ENCODE measurements at regions not wholly inside any gene's neighbourhood (a gene's known extent, or its start where the extent isn't known, plus 50 kb on each side); places are given as distances from the start of the nearest gene placed in this dataset.
"Not testable (repeated sequence)": the region's sequence is repeated elsewhere in the genome, so short reads cannot be mapped to it uniquely, and the experiment has no call there.

DNA sequence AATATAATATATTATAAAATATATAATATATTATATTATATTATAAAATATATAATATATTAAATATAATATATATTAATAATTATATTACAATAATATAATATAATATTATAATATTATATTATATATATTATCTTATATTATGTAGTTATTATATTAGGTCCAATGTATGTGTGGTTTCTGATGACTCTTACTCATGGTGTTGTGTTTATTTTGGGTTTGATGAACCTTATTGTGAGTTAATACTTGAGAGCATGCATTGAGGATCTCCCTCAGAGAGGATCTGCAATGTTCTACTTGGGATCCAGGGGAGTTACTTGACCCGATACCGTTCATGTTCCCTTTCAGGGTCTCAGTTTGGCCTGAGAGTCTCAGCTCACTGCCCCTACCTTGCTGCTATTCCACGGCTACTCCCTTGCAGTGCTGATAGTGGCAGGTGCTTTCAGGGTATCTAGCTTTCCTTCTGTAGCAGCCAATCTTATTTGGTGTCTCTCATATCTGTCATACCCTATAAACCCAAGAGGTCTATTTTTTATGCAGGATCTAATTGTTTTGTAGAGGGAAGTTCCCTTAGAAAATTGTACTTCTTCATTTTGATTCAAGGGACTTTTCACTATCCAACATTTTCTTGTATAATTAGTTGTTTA is 89.1 kb upstream of the ZDHHC17 start:
- no peak overlapping the region for H3K4me2 ChIP-seq (ENCODE audit: unreplicated experiment)
- H3K27ac ChIP-seq, result no peak overlapping the region
- H2AFZ ChIP-seq, result no peak overlapping the region
- H3K27me3 ChIP-seq (replicated peaks; ENCODE audit: insufficient read depth), result no peaks in the 10 kb centered on the region
- 91 to 92% methylated on average over 3 of the region's 3 CpGs for WGBS, 2 experiments (ENCODE audit: low coverage in 1 of 2, low lambda C conversion rate in 2 of 2, missing lambda C conversion rate in 2 of 2)
- in situ Hi-C loops (cut with MboI), result no loop called here
- no peaks in the 10 kb centered on the region for H3K36me3 ChIP-seq (ENCODE audit: low read depth)
- no peaks in the 10 kb centered on the region for H4K20me1 ChIP-seq (ENCODE audit: insufficient read depth)
- H3K9me3 ChIP-seq (ENCODE audit: low read depth), result no peaks in the 10 kb centered on the region
- DNase-seq, result no peak
- no peak overlapping the region for H3K4me3 ChIP-seq
- H3K79me2 ChIP-seq (ENCODE audit: insufficient read depth), result no peaks in the 10 kb centered on the region
- H3K9ac ChIP-seq, result no peak overlapping the region
- no peaks in the 10 kb centered on the region for H3K9me2 ChIP-seq (ENCODE audit: insufficient read depth)
- peaks cover 8% of the 10 kb centered on the region; the same call in 1 of the 2 replicates for H3F3A ChIP-seq (ENCODE audit: insufficient read depth)
- H3K4me1 ChIP-seq (ENCODE audit: insufficient read depth), result peaks cover 8% of the 10 kb centered on the region
- TF ChIP-seq EZH2 (IDR thresholded peaks at IDR 0.05; ENCODE audit: insufficient read depth, poor library complexity, severe bottlenecking) (no peak), EZH2phosphoT487 (IDR thresholded peaks at IDR 0.05; ENCODE audit: insufficient read depth, low read depth) (no peak)

DNA sequence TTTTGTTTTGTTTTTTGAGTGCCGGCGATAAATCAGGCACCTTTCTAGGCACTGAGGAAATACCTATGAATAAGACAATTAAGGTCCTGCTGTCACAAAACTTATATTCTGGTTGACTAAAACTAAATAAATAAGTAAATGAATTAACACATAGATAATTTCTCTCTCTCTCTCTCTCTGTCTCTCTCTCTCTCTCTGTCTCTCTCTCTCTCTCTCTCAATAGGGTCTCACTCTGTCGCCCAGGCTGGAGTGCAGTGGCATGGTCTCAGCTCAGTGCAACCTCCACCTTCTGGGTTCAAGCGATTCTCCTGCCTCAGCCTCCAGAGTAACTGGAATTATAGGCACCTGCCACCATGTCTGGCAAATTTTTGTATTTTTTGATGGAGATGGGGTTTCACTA is 87.7 kb upstream of the ZDHHC17 start:
- H3K9me3 ChIP-seq (ENCODE audit: low read depth); H3K4me2 ChIP-seq (ENCODE audit: unreplicated experiment); H3K27ac ChIP-seq; in situ Hi-C loops (cut with MboI); H3F3A ChIP-seq (ENCODE audit: insufficient read depth); H2AFZ ChIP-seq; H3K36me3 ChIP-seq (ENCODE audit: low read depth); H3K27me3 ChIP-seq (replicated peaks; ENCODE audit: insufficient read depth); H3K79me2 ChIP-seq (ENCODE audit: insufficient read depth); H3K4me1 ChIP-seq (ENCODE audit: insufficient read depth); H4K20me1 ChIP-seq (ENCODE audit: insufficient read depth); H3K9me2 ChIP-seq (ENCODE audit: insufficient read depth); H3K9ac ChIP-seq; H3K4me3 ChIP-seq; DNase-seq: not testable (repeated sequence)
- 85 to 96% methylated on average over 4 of the region's 4 CpGs for WGBS, 2 experiments (ENCODE audit: low coverage in 1 of 2, low lambda C conversion rate in 2 of 2, missing lambda C conversion rate in 2 of 2)

DNA sequence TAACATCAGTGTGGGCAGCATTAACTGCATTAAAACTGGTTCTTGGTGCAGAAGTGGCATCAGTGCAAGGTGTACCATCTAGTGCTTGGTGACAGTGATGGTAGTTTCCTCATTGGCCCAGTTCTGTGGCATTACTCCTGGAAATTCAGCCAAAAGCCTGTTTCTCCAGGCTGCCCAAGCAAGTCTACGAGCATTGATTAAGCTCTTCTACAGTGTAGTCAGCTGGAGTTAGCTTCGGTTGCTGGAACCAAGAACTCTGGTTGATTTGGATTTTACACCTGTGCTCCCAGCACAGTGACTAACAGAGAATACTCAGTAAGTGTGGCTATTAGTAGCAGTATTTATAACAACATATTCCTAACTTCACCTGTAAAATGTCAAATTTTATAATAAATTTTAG is 84.9 kb upstream of the ZDHHC17 start:
- Histone ChIP-seq H3K36me3 (ENCODE audit: low read depth) (no peaks in the 10 kb centered on the region), H3K9ac (no peak overlapping the region), H3F3A (ENCODE audit: insufficient read depth) (peaks cover 5% of the 10 kb centered on the region), H3K27ac (no peak overlapping the region), H2AFZ (no peak overlapping the region), H3K9me2 (ENCODE audit: insufficient read depth) (no peaks in the 10 kb centered on the region), H3K4me2 (ENCODE audit: unreplicated experiment) (no peak overlapping the region), H3K9me3 (ENCODE audit: low read depth) (no peaks in the 10 kb centered on the region), H3K27me3 (replicated peaks; ENCODE audit: insufficient read depth) (no peaks in the 10 kb centered on the region), H3K4me3 (no peak overlapping the region), H3K4me1 (ENCODE audit: insufficient read depth) (peaks cover 7% of the 10 kb centered on the region), H4K20me1 (ENCODE audit: insufficient read depth) (no peaks in the 10 kb centered on the region), H3K79me2 (ENCODE audit: insufficient read depth) (no peaks in the 10 kb centered on the region)
- DNase-seq, result no peak
- in situ Hi-C loops (cut with MboI), result no loop called here
- TF ChIP-seq EZH2phosphoT487 (IDR thresholded peaks at IDR 0.05; ENCODE audit: insufficient read depth, low read depth) (no peak), EZH2 (IDR thresholded peaks at IDR 0.05; ENCODE audit: insufficient read depth, poor library complexity, severe bottlenecking) (no peak)
- WGBS, 2 experiments (ENCODE audit: low coverage in 1 of 2, low lambda C conversion rate in 2 of 2, missing lambda C conversion rate in 2 of 2), result 89 to 95% methylated on average over 2 of the region's 2 CpGs

DNA sequence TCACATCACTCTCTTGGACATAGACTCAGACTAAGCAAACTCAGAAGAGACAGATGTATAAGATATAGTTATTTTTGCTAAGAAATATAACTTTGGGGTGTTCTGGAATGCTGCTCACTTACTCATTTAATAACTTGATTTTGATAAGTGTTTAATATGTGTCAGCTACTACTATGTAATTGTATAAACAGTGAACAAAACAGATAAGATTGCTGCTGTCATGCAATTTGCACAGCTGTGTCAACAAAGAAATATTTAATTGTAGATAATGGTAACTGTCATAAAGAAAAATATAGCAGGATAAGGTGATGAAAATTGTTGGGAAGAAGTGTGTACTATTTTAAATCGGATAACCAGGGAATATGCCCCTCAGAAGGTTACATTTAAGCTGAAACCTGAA is 84.1 kb upstream of the ZDHHC17 start:
- H3K9ac ChIP-seq, result no peak overlapping the region
- no peak overlapping the region for H2AFZ ChIP-seq
- H3K79me2 ChIP-seq (ENCODE audit: insufficient read depth), result no peaks in the 10 kb centered on the region
- H3F3A ChIP-seq (ENCODE audit: insufficient read depth), result peaks cover 5% of the 10 kb centered on the region
- H3K36me3 ChIP-seq (ENCODE audit: low read depth), result no peaks in the 10 kb centered on the region
- no peak overlapping the region for H3K27ac ChIP-seq
- in situ Hi-C loops (cut with MboI), result no loop called here
- 42 to 51% methylated on average over 1 of the region's 1 CpG for WGBS, 2 experiments (ENCODE audit: low coverage in 1 of 2, low lambda C conversion rate in 2 of 2, missing lambda C conversion rate in 2 of 2)
- H3K9me3 ChIP-seq (ENCODE audit: low read depth), result no peaks in the 10 kb centered on the region
- no peak overlapping the region for H3K4me2 ChIP-seq (ENCODE audit: unreplicated experiment)
- DNase-seq, result no peak
- H4K20me1 ChIP-seq (ENCODE audit: insufficient read depth), result no peaks in the 10 kb centered on the region
- TF ChIP-seq EZH2 (IDR thresholded peaks at IDR 0.05; ENCODE audit: insufficient read depth, poor library complexity, severe bottlenecking) (no peak), EZH2phosphoT487 (IDR thresholded peaks at IDR 0.05; ENCODE audit: insufficient read depth, low read depth) (no peak)
- no peaks in the 10 kb centered on the region for H3K9me2 ChIP-seq (ENCODE audit: insufficient read depth)
- no peak overlapping the region for H3K4me3 ChIP-seq
- H3K4me1 ChIP-seq (ENCODE audit: insufficient read depth), result peaks cover 12% of the 10 kb centered on the region
- H3K27me3 ChIP-seq (replicated peaks; ENCODE audit: insufficient read depth), result no peaks in the 10 kb centered on the region

DNA sequence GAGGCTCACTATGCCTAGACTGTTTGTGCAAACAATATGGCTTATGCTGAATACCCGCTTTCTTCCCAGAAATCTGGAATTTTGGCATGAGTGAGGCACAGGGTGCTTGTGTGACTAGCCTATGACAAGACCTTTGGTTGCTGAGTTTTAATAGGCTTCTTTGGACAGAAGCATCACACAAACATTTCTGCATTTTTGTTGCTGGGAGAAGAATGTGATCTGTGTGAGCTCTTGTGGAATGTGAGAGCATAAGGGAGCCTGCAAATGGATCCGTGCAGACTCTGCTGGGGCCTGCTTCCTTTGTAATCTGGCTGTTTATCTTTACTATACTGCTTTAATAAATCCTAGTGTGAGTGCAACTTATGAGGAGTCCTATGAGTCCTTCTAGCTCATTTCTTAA is 83.0 kb upstream of the ZDHHC17 start:
- in situ Hi-C loops (cut with MboI), result no loop called here
- H3K9me3 ChIP-seq (ENCODE audit: low read depth), result no peaks in the 10 kb centered on the region
- peaks cover 21% of the 10 kb centered on the region for H3K4me1 ChIP-seq (ENCODE audit: insufficient read depth)

More for the DNA sequence above, 83.0 kb upstream of the ZDHHC17 start:
- peaks cover 5% of the 10 kb centered on the region for H3F3A ChIP-seq (ENCODE audit: insufficient read depth)
- no peaks in the 10 kb centered on the region for H3K36me3 ChIP-seq (ENCODE audit: low read depth)
- no peak overlapping the region for H3K4me3 ChIP-seq
- H2AFZ ChIP-seq, result no peak overlapping the region
- H3K9ac ChIP-seq, result no peak overlapping the region
- WGBS, 2 experiments (ENCODE audit: low coverage in 1 of 2, low lambda C conversion rate in 2 of 2, missing lambda C conversion rate in 2 of 2), result 81 to 88% methylated on average over 2 of the region's 2 CpGs
- peak overlapping the region; percentile 45; the same call in 1 of the 2 replicates for H3K27ac ChIP-seq
- H3K4me2 ChIP-seq (ENCODE audit: unreplicated experiment), result no peak overlapping the region
- no peaks in the 10 kb centered on the region for H3K27me3 ChIP-seq (replicated peaks; ENCODE audit: insufficient read depth)
- H3K9me2 ChIP-seq (ENCODE audit: insufficient read depth), result no peaks in the 10 kb centered on the region
- DNase-seq, result peak; percentile 55
- H3K79me2 ChIP-seq (ENCODE audit: insufficient read depth), result no peaks in the 10 kb centered on the region
- no peak for TF ChIP-seq EZH2phosphoT487 (IDR thresholded peaks at IDR 0.05; ENCODE audit: insufficient read depth, low read depth)
- H4K20me1 ChIP-seq (ENCODE audit: insufficient read depth), result no peaks in the 10 kb centered on the region
